ENCODE measurements at regions not wholly inside any gene's neighbourhood (a gene's known extent, or its start where the extent isn't known, plus 50 kb on each side); places are given as distances from the start of the nearest gene placed in this dataset.

DNA sequence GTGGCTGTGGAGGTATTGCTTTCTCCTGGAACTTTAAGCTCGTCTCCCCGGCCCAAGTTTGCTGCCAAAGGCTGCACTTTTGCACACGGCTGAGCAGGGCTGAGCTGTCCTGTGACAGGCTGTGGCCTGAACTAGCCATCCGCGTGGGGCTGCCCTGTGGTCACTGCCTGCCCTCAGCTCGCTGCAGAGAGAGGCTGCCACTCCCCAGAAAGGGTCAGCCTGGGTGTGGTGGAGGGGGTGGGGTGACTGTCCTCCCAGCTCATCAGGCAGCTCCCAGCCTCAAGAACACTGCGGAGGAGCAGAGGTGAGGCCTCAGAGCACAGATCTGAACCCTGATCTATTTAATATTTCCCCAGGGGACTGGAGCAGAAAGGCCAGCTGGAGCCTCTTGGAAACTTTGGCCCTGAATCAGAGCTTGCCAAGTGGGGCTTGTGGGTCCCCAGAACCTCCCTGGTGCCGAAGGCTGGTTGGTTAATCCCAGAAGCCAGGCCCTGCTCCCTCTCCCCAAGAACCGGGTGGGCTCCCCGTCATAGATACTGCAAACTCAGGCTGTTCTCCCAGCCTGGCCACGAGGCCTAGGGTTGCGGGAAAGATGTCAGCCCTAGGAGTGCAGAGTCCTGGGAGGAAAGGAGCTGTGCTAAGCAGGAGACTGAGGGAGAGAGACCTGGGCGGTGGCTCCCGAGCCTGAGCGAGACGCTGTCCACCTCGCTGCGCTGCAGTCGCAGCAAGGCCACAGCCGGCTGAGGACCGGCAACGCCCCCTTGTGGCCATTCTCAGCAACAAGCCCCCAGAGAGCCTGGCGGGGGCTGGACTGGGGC, 125.1 kb upstream of the IPO9 start:
- H3K4me2 ChIP-seq (ENCODE audit: control insufficient read depth, insufficient read depth), result no peak overlapping the region
- TF ChIP-seq SMARCA5 (IDR thresholded peaks at IDR 0.05) (no peak), NR2C2 (IDR thresholded peaks at IDR 0.05; ENCODE audit: borderline replicate concordance, control insufficient read depth, insufficient read length, low read depth) (no peak), SMC3 (IDR thresholded peaks at IDR 0.05; ENCODE audit: borderline replicate concordance, low read length) (peak; percentile 91), SIX5 (IDR thresholded peaks at IDR 0.05; ENCODE audit: low read depth, low read length, severe bottlenecking) (no peak), ZSCAN29 (IDR thresholded peaks at IDR 0.05) (no peak), RUNX3 (IDR thresholded peaks at IDR 0.05; ENCODE audit: low read length) (no peak), ZNF274 (IDR thresholded peaks at IDR 0.05; ENCODE audit: insufficient read depth, insufficient read length) (no peak), HCFC1 (IDR thresholded peaks at IDR 0.05; ENCODE audit: low read length) (0 out of 2 replicates have a peak, but pooled peaks have one; percentile 10), POLR2AphosphoS5 (IDR thresholded peaks at IDR 0.05; ENCODE audit: low read length) (no peak)
- TF ChIP-seq, protein P1, sequence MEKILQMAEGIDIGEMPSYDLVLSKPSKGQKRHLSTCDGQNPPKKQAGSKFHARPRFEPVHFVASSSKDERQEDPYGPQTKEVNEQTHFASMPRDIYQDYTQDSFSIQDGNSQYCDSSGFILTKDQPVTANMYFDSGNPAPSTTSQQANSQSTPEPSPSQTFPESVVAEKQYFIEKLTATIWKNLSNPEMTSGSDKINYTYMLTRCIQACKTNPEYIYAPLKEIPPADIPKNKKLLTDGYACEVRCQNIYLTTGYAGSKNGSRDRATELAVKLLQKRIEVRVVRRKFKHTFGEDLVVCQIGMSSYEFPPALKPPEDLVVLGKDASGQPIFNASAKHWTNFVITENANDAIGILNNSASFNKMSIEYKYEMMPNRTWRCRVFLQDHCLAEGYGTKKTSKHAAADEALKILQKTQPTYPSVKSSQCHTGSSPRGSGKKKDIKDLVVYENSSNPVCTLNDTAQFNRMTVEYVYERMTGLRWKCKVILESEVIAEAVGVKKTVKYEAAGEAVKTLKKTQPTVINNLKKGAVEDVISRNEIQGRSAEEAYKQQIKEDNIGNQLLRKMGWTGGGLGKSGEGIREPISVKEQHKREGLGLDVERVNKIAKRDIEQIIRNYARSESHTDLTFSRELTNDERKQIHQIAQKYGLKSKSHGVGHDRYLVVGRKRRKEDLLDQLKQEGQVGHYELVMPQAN (conservative IDR thresholded peaks at IDR 0.05), result no peak
- TF ChIP-seq, protein P2, sequence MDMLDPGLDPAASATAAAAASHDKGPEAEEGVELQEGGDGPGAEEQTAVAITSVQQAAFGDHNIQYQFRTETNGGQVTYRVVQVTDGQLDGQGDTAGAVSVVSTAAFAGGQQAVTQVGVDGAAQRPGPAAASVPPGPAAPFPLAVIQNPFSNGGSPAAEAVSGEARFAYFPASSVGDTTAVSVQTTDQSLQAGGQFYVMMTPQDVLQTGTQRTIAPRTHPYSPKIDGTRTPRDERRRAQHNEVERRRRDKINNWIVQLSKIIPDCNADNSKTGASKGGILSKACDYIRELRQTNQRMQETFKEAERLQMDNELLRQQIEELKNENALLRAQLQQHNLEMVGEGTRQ (IDR thresholded peaks at IDR 0.05; ENCODE audit: borderline replicate concordance, low read depth, low read length), result no peak
- TF ChIP-seq, protein P3, sequence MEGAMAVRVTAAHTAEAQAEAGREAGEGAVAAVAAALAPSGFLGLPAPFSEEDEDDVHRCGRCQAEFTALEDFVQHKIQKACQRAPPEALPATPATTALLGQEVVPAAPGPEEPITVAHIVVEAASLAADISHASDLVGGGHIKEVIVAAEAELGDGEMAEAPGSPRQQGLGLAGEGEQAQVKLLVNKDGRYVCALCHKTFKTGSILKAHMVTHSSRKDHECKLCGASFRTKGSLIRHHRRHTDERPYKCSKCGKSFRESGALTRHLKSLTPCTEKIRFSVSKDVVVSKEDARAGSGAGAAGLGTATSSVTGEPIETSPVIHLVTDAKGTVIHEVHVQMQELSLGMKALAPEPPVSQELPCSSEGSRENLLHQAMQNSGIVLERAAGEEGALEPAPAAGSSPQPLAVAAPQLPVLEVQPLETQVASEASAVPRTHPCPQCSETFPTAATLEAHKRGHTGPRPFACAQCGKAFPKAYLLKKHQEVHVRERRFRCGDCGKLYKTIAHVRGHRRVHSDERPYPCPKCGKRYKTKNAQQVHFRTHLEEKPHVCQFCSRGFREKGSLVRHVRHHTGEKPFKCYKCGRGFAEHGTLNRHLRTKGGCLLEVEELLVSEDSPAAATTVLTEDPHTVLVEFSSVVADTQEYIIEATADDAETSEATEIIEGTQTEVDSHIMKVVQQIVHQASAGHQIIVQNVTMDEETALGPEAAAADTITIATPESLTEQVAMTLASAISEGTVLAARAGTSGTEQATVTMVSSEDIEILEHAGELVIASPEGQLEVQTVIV (IDR thresholded peaks at IDR 0.05; ENCODE audit: borderline replicate concordance, partially characterized antibody), result no peak
- TF ChIP-seq, protein P4, sequence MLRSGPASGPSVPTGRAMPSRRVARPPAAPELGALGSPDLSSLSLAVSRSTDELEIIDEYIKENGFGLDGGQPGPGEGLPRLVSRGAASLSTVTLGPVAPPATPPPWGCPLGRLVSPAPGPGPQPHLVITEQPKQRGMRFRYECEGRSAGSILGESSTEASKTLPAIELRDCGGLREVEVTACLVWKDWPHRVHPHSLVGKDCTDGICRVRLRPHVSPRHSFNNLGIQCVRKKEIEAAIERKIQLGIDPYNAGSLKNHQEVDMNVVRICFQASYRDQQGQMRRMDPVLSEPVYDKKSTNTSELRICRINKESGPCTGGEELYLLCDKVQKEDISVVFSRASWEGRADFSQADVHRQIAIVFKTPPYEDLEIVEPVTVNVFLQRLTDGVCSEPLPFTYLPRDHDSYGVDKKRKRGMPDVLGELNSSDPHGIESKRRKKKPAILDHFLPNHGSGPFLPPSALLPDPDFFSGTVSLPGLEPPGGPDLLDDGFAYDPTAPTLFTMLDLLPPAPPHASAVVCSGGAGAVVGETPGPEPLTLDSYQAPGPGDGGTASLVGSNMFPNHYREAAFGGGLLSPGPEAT (IDR thresholded peaks at IDR 0.05; ENCODE audit: low read depth), result no peak
- TF ChIP-seq, protein P5, sequence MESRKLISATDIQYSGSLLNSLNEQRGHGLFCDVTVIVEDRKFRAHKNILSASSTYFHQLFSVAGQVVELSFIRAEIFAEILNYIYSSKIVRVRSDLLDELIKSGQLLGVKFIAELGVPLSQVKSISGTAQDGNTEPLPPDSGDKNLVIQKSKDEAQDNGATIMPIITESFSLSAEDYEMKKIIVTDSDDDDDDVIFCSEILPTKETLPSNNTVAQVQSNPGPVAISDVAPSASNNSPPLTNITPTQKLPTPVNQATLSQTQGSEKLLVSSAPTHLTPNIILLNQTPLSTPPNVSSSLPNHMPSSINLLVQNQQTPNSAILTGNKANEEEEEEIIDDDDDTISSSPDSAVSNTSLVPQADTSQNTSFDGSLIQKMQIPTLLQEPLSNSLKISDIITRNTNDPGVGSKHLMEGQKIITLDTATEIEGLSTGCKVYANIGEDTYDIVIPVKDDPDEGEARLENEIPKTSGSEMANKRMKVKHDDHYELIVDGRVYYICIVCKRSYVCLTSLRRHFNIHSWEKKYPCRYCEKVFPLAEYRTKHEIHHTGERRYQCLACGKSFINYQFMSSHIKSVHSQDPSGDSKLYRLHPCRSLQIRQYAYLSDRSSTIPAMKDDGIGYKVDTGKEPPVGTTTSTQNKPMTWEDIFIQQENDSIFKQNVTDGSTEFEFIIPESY (IDR thresholded peaks at IDR 0.05), result no peak

More for the DNA sequence above, 125.1 kb upstream of the IPO9 start:
- H3K4me3 ChIP-seq, result no peak overlapping the region
- RAD21 ChIA-PET (ENCODE audit: unreplicated experiment), result interaction anchor here (0.9 to 3.5 kb wide), 6 partner anchors 30 to 222 kb away, joined by 3 to 31 read pairs (median 6); no protein-coding TSS in a partner anchor
- 30% methylated on average over 23 of the region's 23 CpGs for WGBS (ENCODE audit: insufficient coverage, insufficient replicate concordance, low lambda C conversion rate, missing lambda C conversion rate)
- H3K27ac ChIP-seq (ENCODE audit: control insufficient read depth, insufficient read depth), result no peak overlapping the region
- peak; percentile 99 for ATAC-seq
- H3K27me3 ChIP-seq (replicated peaks in 1 of 2; ENCODE audit: control insufficient read depth in 2 of 2, insufficient read depth in 2 of 2, low read length in 1 of 2), result no peaks in the 10 kb centered on the region
- peak; percentile 89 for FAIRE-seq
- POLR2A ChIA-PET, result no interaction called here
- no peaks in the 10 kb centered on the region for H3K4me1 ChIP-seq (ENCODE audit: control insufficient read depth, insufficient read depth, low read length)
- CTCF ChIA-PET, result interaction anchor here (0.6 to 14.7 kb wide), 18 partner anchors 9 to 256 kb away, joined by 3 to 332 read pairs (median 4); no protein-coding TSS in a partner anchor
- DNase-seq (ENCODE audit: low read depth, low spot score), result no peak
- H3K9me3 ChIP-seq (replicated peaks; ENCODE audit: control insufficient read depth, insufficient read depth, low read length), result no peaks in the 10 kb centered on the region
- SMC1A ChIA-PET (ENCODE audit: uncharacterized antibody, unreplicated experiment), result interaction anchor here (1.0 to 3.1 kb wide), 6 partner anchors 89 to 173 kb away, joined by 3 to 15 read pairs (median 5); no protein-coding TSS in a partner anchor
- in situ Hi-C loops (cut with MboI) (no loop called here), intact Hi-C loops (cut with micrococcal nuclease; ENCODE audit: unreplicated experiment) (loop anchor here (1.0 kb wide), 1 partner anchor 145 kb away; no protein-coding TSS in a partner anchor)
- no peaks in the 10 kb centered on the region for H3K79me2 ChIP-seq (ENCODE audit: control insufficient read depth, insufficient read depth, low read length)
- H4K20me1 ChIP-seq (ENCODE audit: control insufficient read depth, insufficient read depth), result no peaks in the 10 kb centered on the region
- BruUV-seq (replicated peaks), result no TSS peak
- no peak overlapping the region for H3K9ac ChIP-seq (ENCODE audit: control insufficient read depth, insufficient read depth, low read length)
- no peak overlapping the region for H2AFZ ChIP-seq (ENCODE audit: control insufficient read depth, low read depth, low read length)
- no peaks in the 10 kb centered on the region for H3K36me3 ChIP-seq (ENCODE audit: control insufficient read depth in 2 of 2, insufficient read depth in 2 of 2, low read length in 1 of 2)

Data from GM12878 (cell line).